MCF 10A (cell line): ENCODE measurements at regions not wholly inside any gene's neighbourhood (a gene's known extent, or its start where the extent isn't known, plus 50 kb on each side); places are given as distances from the start of the nearest gene placed in this dataset.

ENCODE experiments used
- BruUV-seq: library from RNA; stranded (reverse); fragments of 400-500 nt; replicated peaks from 2 replicates; lab custom pipeline; 2021; lab: Mats Ljungman, UMichigan
- CTCF ChIA-PET: fragments of 300-600 bp; sonication (Branson Sonifier 250); formaldehyde crosslinking; extraction: SDS; loops from one replicate; lab custom pipeline; 2021; ENCODE audit warnings: antibody characterized with exemption, inconsistent platforms; lab: Yijun Ruan, JAX
- POLR2A ChIA-PET: fragments of 300-600, 350-650 bp; sonication (Branson Sonifier 250); formaldehyde crosslinking; extraction: SDS; loops from one replicate; lab custom pipeline; 2020; ENCODE audit warnings: antibody characterized with exemption, inconsistent platforms; lab: Yijun Ruan, JAX
- DNase-seq: peaks from one replicate; pipeline ENCODE4 v3.0.0-alpha.2; 2018; ENCODE audit not compliant: unreplicated experiment
- H3K27ac Mint-ChIP-seq: one replicate; pipeline ENCODE4 v1.8.0; 2022; ENCODE audit warnings: mild to moderate bottlenecking, low read depth, mixed read lengths; ENCODE audit not compliant: unreplicated experiment
- H3K27me3 Mint-ChIP-seq: one replicate; pipeline ENCODE4 v1.8.0; 2022; ENCODE audit warnings: mixed read lengths; ENCODE audit not compliant: insufficient read depth, unreplicated experiment
- H3K36me3 Mint-ChIP-seq: one replicate; pipeline ENCODE4 v1.8.0; 2022; ENCODE audit warnings: mild to moderate bottlenecking, moderate library complexity, mixed read lengths; ENCODE audit not compliant: insufficient read depth, unreplicated experiment
- H3K4me1 Mint-ChIP-seq: one replicate; pipeline ENCODE4 v1.8.0; 2022; ENCODE audit warnings: mixed read lengths; ENCODE audit not compliant: insufficient read depth, unreplicated experiment
- H3K4me3 Mint-ChIP-seq: one replicate; pipeline ENCODE4 v1.8.0; 2022; ENCODE audit warnings: mild to moderate bottlenecking, moderate library complexity, mixed read lengths; ENCODE audit not compliant: unreplicated experiment
- H3K9me3 Mint-ChIP-seq: one replicate; pipeline ENCODE4 v1.8.0; 2022; ENCODE audit warnings: mixed read lengths; ENCODE audit not compliant: unreplicated experiment
- CTCF ChIP-seq: fragments of 200-600 bp; IDR thresholded peaks from one replicate; pipeline ENCODE4 v1.8.0; 2022; ENCODE audit warnings: antibody characterized with exemption, mild to moderate bottlenecking; ENCODE audit not compliant: unreplicated experiment
- intact Hi-C: fragments of 100-400 bp; cut with micrococcal nuclease; formaldehyde crosslinking; loops from 2 replicates; pipeline ENCODE4 v1.14.1; 2022

- no peak for DNase-seq
- POLR2A ChIA-PET = no interaction called here
- peaks cover 8% of the 10 kb centered on the region for H3K4me1 Mint-ChIP-seq
- H3K27me3 Mint-ChIP-seq = no peaks in the 10 kb centered on the region
- H3K9me3 Mint-ChIP-seq = no peaks in the 10 kb centered on the region
- intact Hi-C loops = loop anchor here (10.0 kb wide), 1 partner anchor 901 kb away; the partner anchor contains the start of gene FAT4
- CTCF ChIA-PET = interaction anchor here (0.6 kb wide), 1 partner anchor 901 kb away, joined by 3 read pairs; the partner anchor contains the start of gene FAT4
- H3K36me3 Mint-ChIP-seq = no peaks in the 10 kb centered on the region
- no peak overlapping the region for H3K4me3 Mint-ChIP-seq
- no TSS peak for BruUV-seq
- H3K27ac Mint-ChIP-seq = no peak overlapping the region
- no peak for TF ChIP-seq CTCF
Observed at GRCh38 chr4:126215759-126216158, 901.0 kb downstream of the FAT4 start.

GRCh38 chr4:126216611-126217010 is 901.9 kb downstream of the FAT4 start:
- peaks cover 8% of the 10 kb centered on the region for H3K4me1 Mint-ChIP-seq
- intact Hi-C loops = loop anchor here (10.0 kb wide), 1 partner anchor 902 kb away; the partner anchor contains the start of gene FAT4
- no peaks in the 10 kb centered on the region for H3K27me3 Mint-ChIP-seq
- H3K9me3 Mint-ChIP-seq = no peaks in the 10 kb centered on the region
- no peak for DNase-seq
- ChIA-PET POLR2A (interaction anchor here (0.7 kb wide), 1 partner anchor 179 kb away, joined by 3 read pairs; no protein-coding TSS in a partner anchor), CTCF (interaction anchor here (0.6 to 1.0 kb wide), 2 partner anchors 70 to 367 kb away, joined by 3 read pairs; no protein-coding TSS in a partner anchor)
- H3K27ac Mint-ChIP-seq = no peak overlapping the region
- no TSS peak for BruUV-seq
- no peaks in the 10 kb centered on the region for H3K36me3 Mint-ChIP-seq
- TF ChIP-seq CTCF = no peak
- no peak overlapping the region for H3K4me3 Mint-ChIP-seq

- H3K27ac Mint-ChIP-seq = no peak overlapping the region
- H3K4me3 Mint-ChIP-seq = no peak overlapping the region
- intact Hi-C loops = no loop called here
- no peak for DNase-seq
- H3K27me3 Mint-ChIP-seq = no peaks in the 10 kb centered on the region
- ChIA-PET CTCF (no interaction called here), POLR2A (no interaction called here)
- no peaks in the 10 kb centered on the region for H3K9me3 Mint-ChIP-seq
- no peaks in the 10 kb centered on the region for H3K36me3 Mint-ChIP-seq
- no TSS peak for BruUV-seq
- TF ChIP-seq CTCF = no peak
- H3K4me1 Mint-ChIP-seq = no peaks in the 10 kb centered on the region
Observed at GRCh38 chr4:126221282-126221681, 906.5 kb downstream of the FAT4 start.

- CTCF ChIA-PET = no interaction called here
- POLR2A ChIA-PET = no interaction called here
- BruUV-seq = no TSS peak
- Mint-ChIP-seq H3K27ac (no peak overlapping the region), H3K27me3 (no peaks in the 10 kb centered on the region), H3K9me3 (no peaks in the 10 kb centered on the region), H3K4me1 (no peaks in the 10 kb centered on the region), H3K36me3 (no peaks in the 10 kb centered on the region), H3K4me3 (no peak overlapping the region)
- intact Hi-C loops = no loop called here
- no peak for TF ChIP-seq CTCF
- no peak for DNase-seq
Observed at GRCh38 chr4:126221717-126222340, 907.1 kb downstream of the FAT4 start.
